CD14-positive monocyte (primary cell): ENCODE measurements at regions not wholly inside any gene's neighbourhood (a gene's known extent, or its start where the extent isn't known, plus 50 kb on each side); places are given as distances from the start of the nearest gene placed in this dataset.

Source experiments
- DNase-seq, 3 donors: peaks; one replicate each; pipeline ENCODE4 v3.0.0-alpha.2; 2011 to 2022
- H2AFZ ChIP-seq: 2 replicates; pipeline ENCODE4 v1.6.0; 2012; ENCODE audit warnings: mild to moderate bottlenecking, low read depth, low read length, inconsistent platforms; ENCODE audit not compliant: insufficient read depth, poor library complexity, severe bottlenecking
- H3K27ac ChIP-seq, 2 donors: 1 replicate in 1 of 2; 2 replicates in 1 of 2; pipeline ENCODE4 v1.5.1; 2012 to 2013; ENCODE audit warnings: low read length in 2 of 2, control low read depth in 1 of 2, inconsistent platforms in 1 of 2, low read depth in 1 of 2, mild to moderate bottlenecking in 1 of 2
- H3K27me3 ChIP-seq, 2 donors: one replicate each; pipeline versions ENCODE4 v1.6.0 to v1.6.1; 2011 to 2013; ENCODE audit warnings: low read length in 2 of 2; ENCODE audit not compliant: control insufficient read depth in 2 of 2, insufficient read depth in 2 of 2
- H3K36me3 ChIP-seq, 2 donors: replicated peaks in 1 of 2; 1 replicate in 1 of 2; 2 replicates in 1 of 2; pipeline versions ENCODE4 v1.5.1 to v1.6.1; 2012 to 2013; ENCODE audit warnings: low read length in 2 of 2, control low read depth in 1 of 2, inconsistent platforms in 1 of 2, mild to moderate bottlenecking in 1 of 2; ENCODE audit not compliant: insufficient read depth in 2 of 2, control insufficient read depth in 1 of 2
- H3K4me1 ChIP-seq, 2 donors: 1 replicate in 1 of 2; 2 replicates in 1 of 2; pipeline versions ENCODE4 v1.5.1 to v1.6.1; 2012 to 2013; ENCODE audit warnings: low read length in 2 of 2, control low read depth in 1 of 2, inconsistent platforms in 1 of 2, mild to moderate bottlenecking in 1 of 2, moderate library complexity in 1 of 2; ENCODE audit not compliant: insufficient read depth in 2 of 2, control insufficient read depth in 1 of 2
- H3K4me2 ChIP-seq: replicated peaks from 2 replicates; pipeline ENCODE3; 2012; ENCODE audit warnings: low read length, moderate library complexity, mild to moderate bottlenecking; ENCODE audit not compliant: poor library complexity, severe bottlenecking; ENCODE audit errors: extremely low read depth
- H3K4me3 ChIP-seq, 3 experiments: fragments of 200-600 bp in 1 of 3; sonication (generic) in 1 of 3; replicated peaks in 1 of 3; 1 replicate in 2 of 3; 2 replicates in 1 of 3; pipeline ENCODE4 v1.5.1; 2011 to 2013; ENCODE audit warnings: low read length in 3 of 3, mild to moderate bottlenecking in 3 of 3, control low read depth in 2 of 3, low read depth in 2 of 3, inconsistent platforms in 1 of 3, moderate library complexity in 1 of 3
- H3K79me2 ChIP-seq: 2 replicates; pipeline ENCODE4 v1.6.0; 2012; ENCODE audit warnings: mild to moderate bottlenecking, control low read depth, inconsistent platforms, low read length, moderate library complexity; ENCODE audit not compliant: insufficient read depth
- H3K9ac ChIP-seq: 2 replicates; pipeline ENCODE4 v1.6.0; 2017; ENCODE audit warnings: low read length, mild to moderate bottlenecking; ENCODE audit not compliant: insufficient read depth, poor library complexity, severe bottlenecking
- H3K9me3 ChIP-seq, 2 donors: replicated peaks in 1 of 2; 1 replicate in 1 of 2; 2 replicates in 1 of 2; pipeline versions ENCODE4 v1.5.1 to v1.6.1; 2012 to 2013; ENCODE audit warnings: low read length in 2 of 2, control low read depth in 1 of 2; ENCODE audit not compliant: control insufficient read depth in 1 of 2, insufficient read depth in 1 of 2
- H4K20me1 ChIP-seq: 2 replicates; pipeline ENCODE4 v1.6.0; 2012; ENCODE audit warnings: mild to moderate bottlenecking, low read length, control low read depth, moderate library complexity; ENCODE audit not compliant: insufficient read depth
- H3K27ac Mint-ChIP-seq, 7 donors: one replicate each; pipeline ENCODE4 v1.8.0; 2020; ENCODE audit warnings: mild to moderate bottlenecking in 7 of 7, mixed read lengths in 7 of 7, moderate library complexity in 6 of 7, inconsistent platforms in 2 of 7
- H3K27me3 Mint-ChIP-seq, 3 donors: one replicate each; pipeline ENCODE4 v1.8.0; 2021 to 2022; ENCODE audit warnings: low read depth in 3 of 3, mild to moderate bottlenecking in 3 of 3, mixed read lengths in 3 of 3, moderate library complexity in 3 of 3, inconsistent platforms in 1 of 3
- H3K36me3 Mint-ChIP-seq, 2 donors: one replicate each; pipeline ENCODE4 v1.8.0; 2020; ENCODE audit warnings: mixed read lengths in 2 of 2, inconsistent platforms in 1 of 2, mild to moderate bottlenecking in 1 of 2
- H3K4me1 Mint-ChIP-seq: one replicate; pipeline ENCODE4 v1.8.0; 2020; ENCODE audit warnings: mild to moderate bottlenecking, mixed read lengths
- H3K4me3 Mint-ChIP-seq, 2 donors: one replicate each; pipeline ENCODE4 v1.8.0; 2020; ENCODE audit warnings: mild to moderate bottlenecking in 2 of 2, mixed read lengths in 2 of 2, moderate library complexity in 1 of 2
- H3K9me3 Mint-ChIP-seq, 7 donors: one replicate each; pipeline ENCODE4 v1.8.0; 2020 to 2022; ENCODE audit warnings: mixed read lengths in 7 of 7, mild to moderate bottlenecking in 6 of 7, moderate library complexity in 6 of 7, inconsistent platforms in 2 of 7
- CTCF ChIP-seq: fragments of 200-600 bp; IDR thresholded peaks from one replicate; pipeline ENCODE4 v1.8.0; 2022; ENCODE audit warnings: antibody characterized with exemption, mild to moderate bottlenecking
- WGBS: methylation state at CpG from one replicate; pipeline ENCODE4 v1.1.5; 2013; ENCODE audit warnings: missing lambda C conversion rate; ENCODE audit not compliant: insufficient coverage; 5-methylcytosine and 5-hydroxymethylcytosine counted together
- intact Hi-C, 2 donors: fragments of 100-400 bp; cut with micrococcal nuclease; formaldehyde crosslinking; loops; one replicate each; pipeline versions ENCODE4 v1.15.0 to v1.15.1; 2023

- H2AFZ ChIP-seq: no peak overlapping the region
- no peaks in the 10 kb centered on the region for H3K4me1 ChIP-seq
- TF ChIP-seq CTCF: no peak
- H3K4me3 ChIP-seq: no peak overlapping the region
- no peaks in the 10 kb centered on the region for H3K79me2 ChIP-seq
- peaks cover 24 to 41% (median 24%) of the 10 kb centered on the region in 3 donors for H3K27me3 Mint-ChIP-seq
- no peaks in the 10 kb centered on the region for H3K36me3 ChIP-seq
- no peak overlapping the region for H3K27ac Mint-ChIP-seq
- H3K27ac ChIP-seq: no peak overlapping the region
- H3K9me3 Mint-ChIP-seq: peaks cover 0 to 6% (median 0%) of the 10 kb centered on the region in 7 donors
- H3K4me2 ChIP-seq: no peak overlapping the region
- intact Hi-C loops: no loop called here
- no peak overlapping the region for H3K9ac ChIP-seq
- no peaks in the 10 kb centered on the region for H3K4me1 Mint-ChIP-seq
- WGBS: 54% methylated on average over 6 of the region's 10 CpGs
- peaks cover 0 to 5% of the 10 kb centered on the region in 2 donors for H3K27me3 ChIP-seq
- H3K4me3 Mint-ChIP-seq: no peak overlapping the region
- H3K9me3 ChIP-seq: no peaks in the 10 kb centered on the region
- no peaks in the 10 kb centered on the region for H3K36me3 Mint-ChIP-seq
- no peaks in the 10 kb centered on the region for H4K20me1 ChIP-seq
- no peak for DNase-seq
These were observed 315.8 kb downstream of the CTTN start for GRCh38 chr11:70713988-70714665.

DNA sequence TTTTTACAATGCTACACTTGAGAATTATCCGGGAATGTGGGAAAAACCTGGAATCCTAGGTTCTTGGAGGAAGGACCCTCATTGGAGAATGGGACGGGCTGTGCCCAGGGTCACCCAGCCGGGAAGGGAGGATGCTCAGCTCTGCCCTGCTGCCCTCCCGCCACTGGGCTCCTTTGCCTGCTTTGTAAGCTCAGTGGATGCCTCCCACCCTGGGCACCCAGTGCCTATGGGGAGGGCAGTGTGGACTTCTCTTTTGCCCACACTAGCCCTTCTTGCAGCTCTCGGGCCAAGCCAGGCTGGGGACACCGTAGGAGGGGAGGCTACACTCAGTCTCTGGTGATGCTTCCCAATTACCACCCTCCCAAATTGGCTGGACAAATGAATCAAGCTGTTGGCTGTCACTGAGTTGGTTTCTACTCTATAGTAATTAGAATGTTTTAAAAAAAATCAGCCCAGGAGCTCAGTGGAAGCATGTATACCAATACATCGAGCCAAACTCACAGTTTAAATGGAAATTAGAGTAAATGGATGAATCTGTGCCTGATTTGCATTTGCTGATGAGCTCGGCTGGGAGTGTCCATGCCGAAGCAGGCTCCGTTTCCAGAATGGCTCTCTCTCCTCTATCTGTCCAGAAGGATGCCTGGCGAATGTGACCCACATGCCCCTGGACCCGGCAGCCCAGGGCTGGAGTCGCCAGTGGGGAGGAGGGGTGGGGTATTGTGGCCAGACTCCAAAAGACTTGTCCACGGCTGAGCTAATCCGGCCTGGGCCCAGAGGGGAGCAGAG, 317.0 kb downstream of the CTTN start:
- Histone ChIP-seq H3K79me2 (no peaks in the 10 kb centered on the region), H3K27me3 (peaks cover 0 to 5% of the 10 kb centered on the region in 2 donors), H3K27ac (no peak overlapping the region), H4K20me1 (no peaks in the 10 kb centered on the region), H2AFZ (no peak overlapping the region), H3K9ac (no peak overlapping the region), H3K36me3 (no peaks in the 10 kb centered on the region), H3K9me3 (no peaks in the 10 kb centered on the region), H3K4me1 (no peaks in the 10 kb centered on the region), H3K4me3 (no peak overlapping the region), H3K4me2 (no peak overlapping the region)
- H3K4me3 Mint-ChIP-seq: no peak overlapping the region
- peaks cover 0 to 6% (median 0%) of the 10 kb centered on the region in 7 donors for H3K9me3 Mint-ChIP-seq
- peaks cover 24 to 35% (median 24%) of the 10 kb centered on the region in 3 donors for H3K27me3 Mint-ChIP-seq
- intact Hi-C loops: no loop called here
- no peaks in the 10 kb centered on the region for H3K4me1 Mint-ChIP-seq
- DNase-seq: no peak
- TF ChIP-seq CTCF: no peak
- 88% methylated on average over 9 of the region's 15 CpGs for WGBS
- H3K27ac Mint-ChIP-seq: no peak overlapping the region
- no peaks in the 10 kb centered on the region for H3K36me3 Mint-ChIP-seq
